AG04449 (cell line): ENCODE measurements at regions not wholly inside any gene's neighbourhood (a gene's known extent, or its start where the extent isn't known, plus 50 kb on each side); places are given as distances from the start of the nearest gene placed in this dataset.
"Not testable (repeated sequence)": the region's sequence is repeated elsewhere in the genome, so short reads cannot be mapped to it uniquely, and the experiment has no call there.

Experiments used
- CTCF ChIA-PET: fragments of 350-600 bp; formaldehyde crosslinking; extraction: SDS; loops from one replicate; lab custom pipeline; 2021; ENCODE audit warnings: antibody characterized with exemption; lab: Yijun Ruan, JAX
- POLR2A ChIA-PET: fragments of 400-600, 350-600 bp; formaldehyde crosslinking; extraction: SDS; loops from one replicate; lab custom pipeline; 2020; ENCODE audit warnings: antibody characterized with exemption, inconsistent platforms; lab: Yijun Ruan, JAX
- DNase-seq: peaks from one replicate; pipeline ENCODE4 v3.0.0-alpha.2; 2010; ENCODE audit warnings: low read depth, low spot score
- H3K4me3 ChIP-seq: 2 replicates; pipeline ENCODE4 v1.5.1; 2011; ENCODE audit warnings: low read depth, mild to moderate bottlenecking, control low read depth, low read length
- TF ChIP-seq, protein P1 (sequence below): IDR thresholded peaks from one replicate; pipeline ENCODE4 v1.5.1; 2011; ENCODE audit warnings: mild to moderate bottlenecking, moderate library complexity, low read length, control low read depth, inconsistent platforms; ENCODE audit not compliant: insufficient read depth; ENCODE audit errors: missing control alignments

DNA sequence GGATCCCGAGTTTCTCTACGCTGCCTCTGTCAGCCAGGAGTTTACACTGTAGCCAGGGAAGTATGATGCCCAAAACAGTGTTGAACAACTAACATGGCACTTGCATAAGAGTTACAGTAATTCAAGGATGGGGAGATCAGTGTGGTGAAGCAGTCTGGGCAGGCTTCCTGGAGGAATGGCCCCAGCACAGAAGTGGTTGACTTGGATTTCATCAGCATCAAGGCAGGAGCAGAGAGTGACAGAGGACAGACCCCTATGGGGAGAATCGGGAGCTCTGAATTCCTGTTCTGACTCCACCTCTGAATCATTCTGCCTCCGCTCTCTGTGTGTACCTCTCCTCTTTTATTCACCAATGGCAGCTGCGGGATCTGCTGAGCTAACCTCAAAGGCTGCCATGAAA is 124.5 kb downstream of the KCNA5 start:
- H3K4me3 ChIP-seq = no peak overlapping the region
- DNase-seq = no peak
- POLR2A ChIA-PET = no interaction called here
- TF ChIP-seq, protein P1, sequence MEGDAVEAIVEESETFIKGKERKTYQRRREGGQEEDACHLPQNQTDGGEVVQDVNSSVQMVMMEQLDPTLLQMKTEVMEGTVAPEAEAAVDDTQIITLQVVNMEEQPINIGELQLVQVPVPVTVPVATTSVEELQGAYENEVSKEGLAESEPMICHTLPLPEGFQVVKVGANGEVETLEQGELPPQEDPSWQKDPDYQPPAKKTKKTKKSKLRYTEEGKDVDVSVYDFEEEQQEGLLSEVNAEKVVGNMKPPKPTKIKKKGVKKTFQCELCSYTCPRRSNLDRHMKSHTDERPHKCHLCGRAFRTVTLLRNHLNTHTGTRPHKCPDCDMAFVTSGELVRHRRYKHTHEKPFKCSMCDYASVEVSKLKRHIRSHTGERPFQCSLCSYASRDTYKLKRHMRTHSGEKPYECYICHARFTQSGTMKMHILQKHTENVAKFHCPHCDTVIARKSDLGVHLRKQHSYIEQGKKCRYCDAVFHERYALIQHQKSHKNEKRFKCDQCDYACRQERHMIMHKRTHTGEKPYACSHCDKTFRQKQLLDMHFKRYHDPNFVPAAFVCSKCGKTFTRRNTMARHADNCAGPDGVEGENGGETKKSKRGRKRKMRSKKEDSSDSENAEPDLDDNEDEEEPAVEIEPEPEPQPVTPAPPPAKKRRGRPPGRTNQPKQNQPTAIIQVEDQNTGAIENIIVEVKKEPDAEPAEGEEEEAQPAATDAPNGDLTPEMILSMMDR = no peak
- CTCF ChIA-PET = interaction anchor here (1.0 to 2.5 kb wide), 7 partner anchors 14 to 317 kb away, joined by 3 to 13 read pairs (median 4); no protein-coding TSS in a partner anchor

DNA sequence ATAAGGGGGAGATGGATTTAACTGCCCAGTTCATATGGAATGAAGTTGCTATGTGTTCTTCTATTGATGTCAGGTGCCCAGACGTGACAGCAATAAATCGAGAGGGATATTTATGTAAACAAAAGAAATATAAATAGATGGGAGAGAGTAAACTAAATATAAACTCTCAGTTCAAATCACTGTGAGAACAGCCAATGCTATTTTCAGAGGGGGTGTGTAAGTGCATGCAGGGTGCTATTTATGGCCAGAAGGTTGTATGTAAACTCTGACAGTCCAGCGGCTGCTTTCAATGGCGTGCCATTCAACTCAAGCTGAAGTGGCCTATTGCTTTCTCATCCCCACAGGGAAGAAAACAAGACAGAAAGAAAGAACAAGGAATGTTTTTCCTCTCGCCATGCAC is 127.2 kb downstream of the KCNA5 start:
- no peak for DNase-seq
- TF ChIP-seq, protein P1 = no peak
- no peak overlapping the region for H3K4me3 ChIP-seq
- ChIA-PET POLR2A (no interaction called here), CTCF (interaction anchor here (0.7 to 2.9 kb wide), 39 partner anchors 8 to 703 kb away, joined by 3 to 38 read pairs (median 4); no protein-coding TSS in a partner anchor)

DNA sequence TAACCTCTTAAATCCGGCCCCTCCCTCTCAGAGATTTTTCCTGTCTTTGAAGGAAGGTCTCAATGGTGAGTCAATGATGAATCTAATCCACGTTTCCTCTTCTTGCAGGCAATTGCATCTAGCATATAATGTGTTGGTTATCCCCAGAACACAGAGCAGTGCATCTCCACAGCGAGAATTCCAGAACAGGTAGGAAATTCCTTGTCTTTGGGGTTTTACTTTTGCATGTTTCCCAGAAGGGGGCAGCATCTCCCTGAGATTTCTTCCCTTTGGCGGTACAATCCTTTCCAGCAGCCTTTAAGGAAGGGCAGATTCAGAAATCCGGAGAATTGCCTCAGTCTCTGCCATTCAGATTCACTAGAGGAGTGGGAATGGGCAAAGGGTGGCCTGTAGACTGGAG is 128.0 kb downstream of the KCNA5 start:
- ChIA-PET POLR2A (interaction anchor here (0.6 kb wide), 1 partner anchor 70 kb away, joined by 3 read pairs; no protein-coding TSS in a partner anchor), CTCF (interaction anchor here (0.7 to 2.9 kb wide), 35 partner anchors 8 to 702 kb away, joined by 3 to 38 read pairs (median 4); no protein-coding TSS in a partner anchor)
- TF ChIP-seq, protein P1 = peak; percentile 61
- DNase-seq = no peak
- no peak overlapping the region for H3K4me3 ChIP-seq

DNA sequence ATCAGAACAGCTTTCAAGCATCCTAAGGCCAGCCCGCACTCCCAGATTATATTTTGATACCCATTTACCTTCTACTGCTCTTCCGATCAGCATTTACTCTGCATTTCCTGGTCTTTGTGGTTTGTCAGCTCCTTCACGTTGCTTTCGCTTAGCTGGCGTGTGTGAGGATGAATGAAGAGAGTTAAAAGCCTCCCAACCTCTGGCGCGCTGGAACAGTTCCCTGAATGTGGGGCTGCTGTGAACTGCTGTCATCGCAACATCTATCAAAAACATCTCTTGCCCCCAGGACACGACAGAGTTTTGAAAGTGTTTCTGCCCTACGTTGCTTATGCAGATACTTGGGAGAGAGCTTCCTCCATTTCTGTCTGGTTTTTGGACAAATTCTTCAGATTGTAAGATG is 129.2 kb downstream of the KCNA5 start:
- CTCF ChIA-PET = interaction anchor here (0.7 to 3.5 kb wide), 19 partner anchors 9 to 572 kb away, joined by 3 to 38 read pairs (median 4); partner anchors contain the start of gene NTF3
- TF ChIP-seq, protein P1 = no peak
- POLR2A ChIA-PET = no interaction called here
- no peak overlapping the region for H3K4me3 ChIP-seq
- no peak for DNase-seq

DNA sequence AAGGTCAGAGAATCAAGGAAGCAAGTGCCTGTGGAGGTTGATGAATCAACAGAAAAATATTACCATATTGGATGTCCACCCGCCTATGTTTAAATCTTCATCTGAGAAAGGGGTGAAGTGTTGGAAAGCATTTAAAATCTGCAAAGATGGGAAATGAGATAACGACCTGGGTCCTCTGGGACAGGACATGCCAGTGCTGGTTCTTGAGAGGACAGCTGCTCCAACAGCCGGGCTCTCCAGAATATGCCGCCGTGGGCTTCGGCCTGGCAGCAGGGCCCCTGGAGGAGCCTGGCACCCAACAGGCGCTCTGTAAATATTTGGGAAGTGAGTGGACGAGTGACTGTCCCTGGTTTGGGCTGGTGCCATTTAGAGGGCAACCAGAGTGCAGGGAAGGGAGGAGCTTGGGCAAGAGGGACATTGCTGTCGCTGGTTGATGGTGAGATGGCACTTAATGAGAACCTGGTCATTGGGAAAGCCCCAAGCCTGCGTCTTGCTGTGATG is 129.9 kb downstream of the KCNA5 start:
- TF ChIP-seq, protein P1 = no peak
- no peak for DNase-seq
- POLR2A ChIA-PET = no interaction called here

DNA sequence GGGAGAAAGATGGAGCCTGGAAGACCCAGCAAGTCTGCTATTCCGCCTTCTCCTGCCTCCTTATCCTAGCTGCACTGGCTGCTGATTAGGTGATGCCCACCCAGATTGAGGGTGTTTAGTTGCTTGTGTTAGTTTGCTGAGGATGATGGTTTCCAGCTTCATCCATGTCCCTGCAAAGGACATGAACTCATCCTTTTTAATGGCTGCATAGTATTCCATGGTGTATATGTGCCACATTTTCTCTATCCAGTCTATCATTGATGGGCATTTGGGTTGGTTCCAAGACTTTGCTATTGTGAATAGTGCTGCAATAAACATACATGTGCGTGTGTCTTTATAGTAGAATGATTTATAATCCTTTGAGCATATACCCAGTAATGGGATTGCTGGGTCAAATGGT is 131.7 kb downstream of the KCNA5 start:
- H3K4me3 ChIP-seq, DNase-seq, POLR2A ChIA-PET: not testable (repeated sequence)
- CTCF ChIA-PET = interaction anchor here (1.3 to 3.5 kb wide), 2 partner anchors 18 to 253 kb away, joined by 4 to 32 read pairs; no protein-coding TSS in a partner anchor

More for the DNA sequence above, 129.9 kb downstream of the KCNA5 start:
- H3K4me3 ChIP-seq = no peak overlapping the region
- CTCF ChIA-PET = interaction anchor here (0.7 to 3.5 kb wide), 16 partner anchors 10 to 572 kb away, joined by 3 to 32 read pairs (median 4); no protein-coding TSS in a partner anchor

DNA sequence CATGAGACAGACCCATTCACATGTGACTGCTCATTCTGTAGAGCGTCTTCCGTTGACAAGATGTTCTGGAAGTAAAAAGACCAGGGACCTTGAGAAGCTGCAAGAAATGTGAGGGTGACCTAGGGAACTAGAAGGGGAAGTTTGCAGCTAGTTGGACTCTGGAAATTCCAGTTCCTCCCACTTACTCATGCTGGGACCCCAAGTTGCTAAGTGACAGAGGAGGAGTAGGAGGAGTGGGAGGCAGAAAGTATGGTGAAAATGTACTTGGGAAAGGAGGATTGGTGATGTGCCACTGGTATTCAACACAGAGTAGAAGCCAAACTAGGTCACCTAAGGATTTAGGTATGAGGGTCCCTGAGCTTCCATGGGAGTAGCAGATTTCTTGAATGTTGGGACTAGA is 132.4 kb downstream of the KCNA5 start:
- CTCF ChIA-PET = interaction anchor here (0.7 to 1.4 kb wide), 4 partner anchors 18 to 248 kb away, joined by 3 to 4 read pairs (median 4); no protein-coding TSS in a partner anchor
- POLR2A ChIA-PET = no interaction called here
- H3K4me3 ChIP-seq = no peak overlapping the region
- no peak for DNase-seq
- TF ChIP-seq, protein P1 = no peak
